GM12878 (cell line): ENCODE measurements at regions not wholly inside any gene's neighbourhood (a gene's known extent, or its start where the extent isn't known, plus 50 kb on each side); places are given as distances from the start of the nearest gene placed in this dataset.

ENCODE experiments used
- BMI1 ChIP-seq: fragments of 450-650 bp; IDR thresholded peaks from 2 replicates; pipeline ENCODE4 v1.6.1; 2016; ENCODE audit warnings: mild to moderate bottlenecking, moderate library complexity, borderline replicate concordance
- CTCF ChIP-seq, 3 experiments: IDR thresholded peaks in 2 of 3; conservative IDR thresholded peaks in 1 of 3; 2 replicates each; pipeline ENCODE4 v1.5.1; 2011; ENCODE audit warnings: low read depth in 3 of 3, low read length in 3 of 3, mild to moderate bottlenecking in 3 of 3, control low read depth in 2 of 3, moderate library complexity in 2 of 3, inconsistent platforms in 1 of 3, mixed read lengths in 1 of 3; ENCODE audit not compliant: control insufficient read depth in 2 of 3, insufficient read depth in 1 of 3; ENCODE audit errors: extremely low read depth in 1 of 3
- DPF2 ChIP-seq: fragments of 450-650 bp; IDR thresholded peaks from 2 replicates; pipeline ENCODE4 v1.6.1; 2017; ENCODE audit warnings: mild to moderate bottlenecking
- EP300 ChIP-seq, 2 experiments: fragments of 150-350 bp in 1 of 2; IDR thresholded peaks; 2 replicates each; pipeline ENCODE4 v1.6.1; 2011 to 2012; ENCODE audit warnings: low read depth in 2 of 2, low read length in 2 of 2, borderline replicate concordance in 1 of 2, improper control_type of control experiment in 1 of 2, inconsistent platforms in 1 of 2; ENCODE audit not compliant: control insufficient read depth in 1 of 2
- EZH2 ChIP-seq: IDR thresholded peaks from 2 replicates; pipeline ENCODE4 v1.6.1; 2012; ENCODE audit warnings: low read depth, mild to moderate bottlenecking, control low read depth, inconsistent platforms, low read length, borderline replicate concordance; ENCODE audit not compliant: control insufficient read depth
- MLLT1 ChIP-seq: fragments of 450-650 bp; IDR thresholded peaks from 2 replicates; pipeline ENCODE4 v1.6.1; 2016; ENCODE audit warnings: mild to moderate bottlenecking
- POLR2A ChIP-seq: IDR thresholded peaks from 2 replicates; pipeline ENCODE4 v1.6.1; 2011; ENCODE audit warnings: low read depth, mild to moderate bottlenecking, low read length
- SREBF1 ChIP-seq: IDR thresholded peaks from 2 replicates; pipeline ENCODE4 v1.6.1; 2012; ENCODE audit warnings: mild to moderate bottlenecking, low read length
- TCF12 ChIP-seq: IDR thresholded peaks from 2 replicates; pipeline ENCODE4 v1.6.1; 2011; ENCODE audit warnings: low read depth, mild to moderate bottlenecking, low read length
- ZNF217 ChIP-seq: fragments of 450-650 bp; IDR thresholded peaks from 2 replicates; pipeline ENCODE4 v1.6.1; 2017; ENCODE audit warnings: antibody characterized with exemption, mild to moderate bottlenecking
- TF ChIP-seq, protein P1 (sequence below): fragments of 450-650 bp; formaldehyde crosslinking; IDR thresholded peaks from 2 replicates; pipeline ENCODE4 v1.4.0; 2020; ENCODE audit warnings: mild to moderate bottlenecking, moderate library complexity

GRCh38 chr4:187380181-187380581, 615.4 kb upstream of the ZFP42 start:
- TF ChIP-seq, protein P1, sequence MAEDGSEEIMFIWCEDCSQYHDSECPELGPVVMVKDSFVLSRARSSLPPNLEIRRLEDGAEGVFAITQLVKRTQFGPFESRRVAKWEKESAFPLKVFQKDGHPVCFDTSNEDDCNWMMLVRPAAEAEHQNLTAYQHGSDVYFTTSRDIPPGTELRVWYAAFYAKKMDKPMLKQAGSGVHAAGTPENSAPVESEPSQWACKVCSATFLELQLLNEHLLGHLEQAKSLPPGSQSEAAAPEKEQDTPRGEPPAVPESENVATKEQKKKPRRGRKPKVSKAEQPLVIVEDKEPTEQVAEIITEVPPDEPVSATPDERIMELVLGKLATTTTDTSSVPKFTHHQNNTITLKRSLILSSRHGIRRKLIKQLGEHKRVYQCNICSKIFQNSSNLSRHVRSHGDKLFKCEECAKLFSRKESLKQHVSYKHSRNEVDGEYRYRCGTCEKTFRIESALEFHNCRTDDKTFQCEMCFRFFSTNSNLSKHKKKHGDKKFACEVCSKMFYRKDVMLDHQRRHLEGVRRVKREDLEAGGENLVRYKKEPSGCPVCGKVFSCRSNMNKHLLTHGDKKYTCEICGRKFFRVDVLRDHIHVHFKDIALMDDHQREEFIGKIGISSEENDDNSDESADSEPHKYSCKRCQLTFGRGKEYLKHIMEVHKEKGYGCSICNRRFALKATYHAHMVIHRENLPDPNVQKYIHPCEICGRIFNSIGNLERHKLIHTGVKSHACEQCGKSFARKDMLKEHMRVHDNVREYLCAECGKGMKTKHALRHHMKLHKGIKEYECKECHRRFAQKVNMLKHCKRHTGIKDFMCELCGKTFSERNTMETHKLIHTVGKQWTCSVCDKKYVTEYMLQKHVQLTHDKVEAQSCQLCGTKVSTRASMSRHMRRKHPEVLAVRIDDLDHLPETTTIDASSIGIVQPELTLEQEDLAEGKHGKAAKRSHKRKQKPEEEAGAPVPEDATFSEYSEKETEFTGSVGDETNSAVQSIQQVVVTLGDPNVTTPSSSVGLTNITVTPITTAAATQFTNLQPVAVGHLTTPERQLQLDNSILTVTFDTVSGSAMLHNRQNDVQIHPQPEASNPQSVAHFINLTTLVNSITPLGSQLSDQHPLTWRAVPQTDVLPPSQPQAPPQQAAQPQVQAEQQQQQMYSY (CRISPR knock-in tag), result no peak
- TF ChIP-seq TCF12 (no peak), MLLT1 (no peak), POLR2A (no peak), BMI1 (no peak), CTCF (IDR thresholded peaks at IDR 0.05 in 2 of 3, conservative IDR thresholded peaks at IDR 0.05 in 1 of 3; ENCODE audit: control insufficient read depth in 2 of 3, extremely low read depth in 1 of 3, insufficient read depth in 1 of 3, low read depth in 3 of 3, low read length in 3 of 3) (no peak), ZNF217 (no peak), SREBF1 (no peak), EZH2 (no peak), EP300 (IDR thresholded peaks at IDR 0.05; ENCODE audit: borderline replicate concordance in 1 of 2, control insufficient read depth in 1 of 2, low read depth in 2 of 2, low read length in 2 of 2) (no peak), DPF2 (no peak)
